Naive thymus-derived CD8-positive, alpha-beta T cell (primary cell): ENCODE measurements at regions not wholly inside any gene's neighbourhood (a gene's known extent, or its start where the extent isn't known, plus 50 kb on each side); places are given as distances from the start of the nearest gene placed in this dataset.
"Not testable (repeated sequence)": the region's sequence is repeated elsewhere in the genome, so short reads cannot be mapped to it uniquely, and the experiment has no call there.

Experiments
- ATAC-seq, 2 donors: fragments of 150-1000 bp; cut with Tn5 transposase in 1 of 2; sonication (Bioruptor Pico), chemical (Tn5 transposase) in 1 of 2; 1 replicate in 1 of 2; 2 replicates in 1 of 2; pipeline ENCODE4 v1.10.0; 2021; ENCODE audit warnings: mild to moderate bottlenecking in 2 of 2, moderate library complexity in 2 of 2
- POLR2A ChIA-PET: fragments of 350-600 bp; sonication (Branson Sonifier 250); formaldehyde crosslinking; loops from one replicate; lab custom pipeline; 2021; ENCODE audit warnings: antibody characterized with exemption; lab: Charles Lee
- DNase-seq, 10 donors: peaks; one replicate each; pipeline versions ENCODE4 v3.0.0 to v3.0.0-alpha.2; 2020 to 2022
- H3K27ac Mint-ChIP-seq, 10 donors: one replicate each; pipeline ENCODE4 v1.8.0; 2020 to 2022; ENCODE audit warnings: mild to moderate bottlenecking in 10 of 10, mixed read lengths in 10 of 10, moderate library complexity in 4 of 10, inconsistent platforms in 1 of 10
- H3K27me3 Mint-ChIP-seq, 5 donors: one replicate each; pipeline ENCODE4 v1.8.0; 2021 to 2022; ENCODE audit warnings: mixed read lengths in 5 of 5
- H3K36me3 Mint-ChIP-seq, 3 donors: one replicate each; pipeline ENCODE4 v1.8.0; 2020 to 2022; ENCODE audit warnings: mixed read lengths in 3 of 3, mild to moderate bottlenecking in 2 of 3, inconsistent platforms in 1 of 3
- H3K4me1 Mint-ChIP-seq, 4 donors: one replicate each; pipeline ENCODE4 v1.8.0; 2021 to 2022; ENCODE audit warnings: mixed read lengths in 4 of 4
- H3K4me3 Mint-ChIP-seq, 10 donors: one replicate each; pipeline ENCODE4 v1.8.0; 2020 to 2022; ENCODE audit warnings: mild to moderate bottlenecking in 10 of 10, mixed read lengths in 10 of 10, moderate library complexity in 6 of 10, inconsistent platforms in 1 of 10
- H3K9me3 Mint-ChIP-seq, 9 donors: one replicate each; pipeline ENCODE4 v1.8.0; 2020 to 2022; ENCODE audit warnings: mixed read lengths in 9 of 9, mild to moderate bottlenecking in 3 of 9, inconsistent platforms in 1 of 9, moderate library complexity in 1 of 9

- POLR2A ChIA-PET = no interaction called here
- ATAC-seq = no peak
- Mint-ChIP-seq H3K4me3 (no peak overlapping the region), H3K9me3 (peaks cover 0 to 4% (median 0%) of the 10 kb centered on the region in 9 donors), H3K36me3 (no peaks in the 10 kb centered on the region), H3K27ac (no peak overlapping the region), H3K27me3 (peaks cover 0 to 3% (median 0%) of the 10 kb centered on the region in 5 donors), H3K4me1 (no peaks in the 10 kb centered on the region)
- DNase-seq = no peak
Measured at GRCh38 chr7:83852136-83852535, 203.2 kb upstream of the SEMA3E start.

GRCh38 chr7:83851551-83851950 is 202.6 kb upstream of the SEMA3E start:
- H3K4me3 Mint-ChIP-seq = no peak overlapping the region
- H3K27me3 Mint-ChIP-seq = peaks cover 0 to 3% (median 0%) of the 10 kb centered on the region in 5 donors
- POLR2A ChIA-PET = no interaction called here
- H3K36me3 Mint-ChIP-seq = no peaks in the 10 kb centered on the region
- no peak for DNase-seq
- ATAC-seq = no peak
- peaks cover 0 to 4% (median 0%) of the 10 kb centered on the region in 9 donors for H3K9me3 Mint-ChIP-seq
- no peaks in the 10 kb centered on the region for H3K4me1 Mint-ChIP-seq
- no peak overlapping the region for H3K27ac Mint-ChIP-seq

DNA sequence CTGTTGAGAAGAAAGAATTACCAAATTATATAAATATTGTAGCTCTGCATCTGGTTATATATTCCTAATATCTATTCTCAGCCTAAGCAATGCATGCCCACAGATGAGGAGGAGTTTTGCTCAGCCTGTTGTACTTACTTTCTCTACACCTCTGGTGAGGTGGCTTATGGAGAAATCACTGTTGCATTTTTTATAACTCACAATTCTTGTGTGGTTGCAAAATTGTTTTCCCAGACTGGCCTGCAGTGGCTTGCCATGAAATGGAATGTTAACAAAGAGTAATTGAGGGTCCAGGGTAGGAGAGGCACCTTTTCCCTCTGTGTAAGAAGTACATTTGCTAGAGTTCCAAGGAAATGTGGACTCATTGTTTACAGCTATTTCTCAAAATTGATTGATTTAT is 202.0 kb upstream of the SEMA3E start:
- Mint-ChIP-seq H3K27ac (no peak overlapping the region), H3K4me3 (no peak overlapping the region), H3K9me3 (peaks cover 0 to 5% (median 2%) of the 10 kb centered on the region in 9 donors), H3K27me3 (peaks cover 0 to 3% (median 0%) of the 10 kb centered on the region in 5 donors), H3K4me1 (no peaks in the 10 kb centered on the region), H3K36me3 (no peaks in the 10 kb centered on the region)
- no peak for DNase-seq
- no peak for ATAC-seq
- POLR2A ChIA-PET = no interaction called here

GRCh38 chr7:83850125-83850524 is 201.2 kb upstream of the SEMA3E start:
- H3K9me3 Mint-ChIP-seq = peaks cover 0 to 14% (median 3%) of the 10 kb centered on the region in 9 donors
- no peaks in the 10 kb centered on the region for H3K4me1 Mint-ChIP-seq
- no peak for DNase-seq
- no peak overlapping the region for H3K27ac Mint-ChIP-seq
- no peaks in the 10 kb centered on the region for H3K27me3 Mint-ChIP-seq
- no peaks in the 10 kb centered on the region for H3K36me3 Mint-ChIP-seq
- no peak overlapping the region for H3K4me3 Mint-ChIP-seq
- POLR2A ChIA-PET = no interaction called here
- no peak for ATAC-seq

GRCh38 chr7:83849131-83849530 is 200.2 kb upstream of the SEMA3E start:
- no peaks in the 10 kb centered on the region for H3K27me3 Mint-ChIP-seq
- H3K9me3 Mint-ChIP-seq = peaks cover 0 to 20% (median 4%) of the 10 kb centered on the region in 9 donors
- H3K4me1 Mint-ChIP-seq = no peaks in the 10 kb centered on the region
- POLR2A ChIA-PET = no interaction called here
- no peak overlapping the region for H3K4me3 Mint-ChIP-seq
- H3K27ac Mint-ChIP-seq = no peak overlapping the region
- no peaks in the 10 kb centered on the region for H3K36me3 Mint-ChIP-seq
- ATAC-seq (no peak), DNase-seq (no peak)

DNA sequence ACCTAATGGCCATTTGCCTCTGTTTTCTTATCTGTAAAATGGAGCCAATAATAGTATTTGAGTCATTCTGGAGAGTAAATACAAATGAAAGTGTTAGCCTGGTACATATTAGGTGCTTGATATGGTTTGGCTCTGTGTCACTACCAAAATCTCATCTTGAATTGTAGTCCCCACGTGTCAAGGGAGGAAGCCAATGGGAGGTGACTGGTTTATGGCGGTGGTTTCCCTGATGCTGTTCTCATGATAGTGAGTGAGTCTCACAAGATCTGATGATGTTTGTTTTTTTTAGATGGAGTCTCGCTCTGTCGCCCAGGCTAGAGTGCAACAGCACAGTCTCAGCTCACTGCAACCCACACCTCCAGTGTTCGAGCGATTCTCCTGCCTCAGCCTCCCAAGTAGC is 194.0 kb upstream of the SEMA3E start:
- Mint-ChIP-seq H3K9me3 (peaks cover 0 to 20% (median 4%) of the 10 kb centered on the region in 9 donors), H3K36me3 (no peaks in the 10 kb centered on the region), H3K27ac (no peak overlapping the region), H3K4me1 (no peaks in the 10 kb centered on the region), H3K4me3 (no peak overlapping the region), H3K27me3 (no peaks in the 10 kb centered on the region)
- POLR2A ChIA-PET = no interaction called here
- ATAC-seq (no peak), DNase-seq (no peak)

- no peak overlapping the region for H3K27ac Mint-ChIP-seq
- H3K27me3 Mint-ChIP-seq = no peaks in the 10 kb centered on the region
- ATAC-seq (no peak), DNase-seq (no peak)
- no peak overlapping the region for H3K4me3 Mint-ChIP-seq
- H3K4me1 Mint-ChIP-seq = no peaks in the 10 kb centered on the region
- POLR2A ChIA-PET = no interaction called here
- no peaks in the 10 kb centered on the region for H3K36me3 Mint-ChIP-seq
- no peaks in the 10 kb centered on the region for H3K9me3 Mint-ChIP-seq
Measured at GRCh38 chr7:83837683-83838082, 188.7 kb upstream of the SEMA3E start.

- H3K4me3 Mint-ChIP-seq = no peak overlapping the region
- H3K27ac Mint-ChIP-seq = no peak overlapping the region
- ATAC-seq = no peak
- peaks cover 0 to 2% (median 0%) of the 10 kb centered on the region in 9 donors for H3K9me3 Mint-ChIP-seq
- H3K4me1 Mint-ChIP-seq = no peaks in the 10 kb centered on the region
- no peaks in the 10 kb centered on the region for H3K36me3 Mint-ChIP-seq
- H3K27me3 Mint-ChIP-seq = no peaks in the 10 kb centered on the region
- no peak for DNase-seq
- POLR2A ChIA-PET = no interaction called here
Measured at GRCh38 chr7:83836028-83836427, 187.1 kb upstream of the SEMA3E start.

DNA sequence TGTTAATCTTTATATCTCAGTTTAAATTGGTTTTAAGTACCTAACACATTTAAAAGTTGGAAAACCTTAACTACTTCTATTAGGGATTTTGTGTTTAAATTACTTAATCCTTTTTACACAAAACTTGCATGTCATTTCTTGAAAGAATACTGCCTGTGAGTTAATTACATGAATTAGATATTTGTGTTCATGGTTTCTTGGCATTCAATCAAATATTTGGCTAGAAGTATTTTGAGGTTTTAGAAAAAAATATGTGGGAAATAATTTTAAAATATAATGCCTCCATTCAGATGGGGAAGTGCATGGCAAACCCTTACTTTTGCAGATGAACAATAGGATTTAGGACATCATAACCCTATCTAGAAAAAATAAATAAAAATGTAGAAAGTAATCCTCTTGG is 186.5 kb upstream of the SEMA3E start:
- Mint-ChIP-seq H3K4me3 (no peak overlapping the region), H3K9me3 (peaks cover 0 to 2% (median 0%) of the 10 kb centered on the region in 9 donors), H3K4me1 (no peaks in the 10 kb centered on the region), H3K36me3 (no peaks in the 10 kb centered on the region), H3K27ac (no peak overlapping the region), H3K27me3 (no peaks in the 10 kb centered on the region)
- ATAC-seq (no peak), DNase-seq (no peak)
- POLR2A ChIA-PET = no interaction called here

DNA sequence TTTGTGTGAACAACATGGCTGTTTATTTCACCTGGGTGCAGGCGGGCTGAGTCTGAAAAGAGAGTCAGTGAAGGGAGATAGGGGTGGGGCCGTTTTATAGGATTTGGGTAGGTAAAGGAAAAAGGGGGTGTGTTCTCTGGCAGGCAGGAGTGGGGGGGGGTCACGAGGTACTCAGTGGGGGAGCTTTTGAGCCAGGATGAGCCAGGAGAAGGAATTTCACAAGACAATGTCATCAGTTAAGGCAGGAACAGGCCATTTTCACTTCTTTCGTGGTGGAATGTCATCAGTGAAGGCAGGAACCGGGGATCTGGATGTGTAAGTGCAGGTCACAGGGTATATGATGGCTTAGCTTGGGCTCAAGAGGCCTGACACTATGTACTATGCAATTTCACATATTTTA is 184.8 kb upstream of the SEMA3E start:
- H3K27me3 Mint-ChIP-seq, H3K27ac Mint-ChIP-seq, DNase-seq, ATAC-seq, H3K4me1 Mint-ChIP-seq, H3K9me3 Mint-ChIP-seq, POLR2A ChIA-PET, H3K36me3 Mint-ChIP-seq, H3K4me3 Mint-ChIP-seq: not testable (repeated sequence)

- no peaks in the 10 kb centered on the region for H3K4me1 Mint-ChIP-seq
- H3K4me3 Mint-ChIP-seq = no peak overlapping the region
- ATAC-seq = no peak
- no peaks in the 10 kb centered on the region for H3K27me3 Mint-ChIP-seq
- POLR2A ChIA-PET = no interaction called here
- H3K9me3 Mint-ChIP-seq = peaks cover 0 to 3% (median 0%) of the 10 kb centered on the region in 9 donors
- no peaks in the 10 kb centered on the region for H3K36me3 Mint-ChIP-seq
- no peak for DNase-seq
- no peak overlapping the region for H3K27ac Mint-ChIP-seq
Measured at GRCh38 chr7:83832009-83832408, 183.1 kb upstream of the SEMA3E start.

DNA sequence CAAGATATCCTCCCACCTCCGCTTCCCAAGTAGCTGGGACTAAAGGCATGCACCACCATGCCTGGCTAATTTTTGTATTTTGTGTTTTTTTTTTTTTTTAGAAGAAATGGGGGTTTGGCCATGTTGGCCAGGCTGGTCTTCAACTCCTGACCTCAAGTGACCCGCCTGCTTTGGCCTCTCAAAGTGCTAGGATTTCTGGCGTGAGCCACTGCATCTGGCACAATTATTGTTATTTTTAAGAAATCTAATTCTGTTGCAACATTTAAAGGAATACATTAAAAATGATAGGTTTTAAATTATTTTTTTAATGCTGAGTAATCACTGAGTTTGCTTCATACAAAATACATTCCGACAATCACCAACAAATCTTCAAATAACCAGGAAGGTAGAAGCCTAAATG is 178.1 kb upstream of the SEMA3E start:
- H3K27me3 Mint-ChIP-seq = no peaks in the 10 kb centered on the region
- ATAC-seq (no peak), DNase-seq (no peak)
- no peak overlapping the region for H3K4me3 Mint-ChIP-seq
- H3K36me3 Mint-ChIP-seq = no peaks in the 10 kb centered on the region
- peaks cover 0 to 3% (median 0%) of the 10 kb centered on the region in 9 donors for H3K9me3 Mint-ChIP-seq
- H3K27ac Mint-ChIP-seq = no peak overlapping the region
- no peaks in the 10 kb centered on the region for H3K4me1 Mint-ChIP-seq
- POLR2A ChIA-PET = no interaction called here

- Mint-ChIP-seq H3K36me3 (no peaks in the 10 kb centered on the region), H3K27me3 (no peaks in the 10 kb centered on the region), H3K4me1 (no peaks in the 10 kb centered on the region), H3K9me3 (peaks cover 0 to 5% (median 0%) of the 10 kb centered on the region in 9 donors), H3K4me3 (no peak overlapping the region), H3K27ac (no peak overlapping the region)
- POLR2A ChIA-PET = no interaction called here
- no peak for ATAC-seq
- no peak for DNase-seq
Measured at GRCh38 chr7:83824214-83824613, 175.3 kb upstream of the SEMA3E start.

DNA sequence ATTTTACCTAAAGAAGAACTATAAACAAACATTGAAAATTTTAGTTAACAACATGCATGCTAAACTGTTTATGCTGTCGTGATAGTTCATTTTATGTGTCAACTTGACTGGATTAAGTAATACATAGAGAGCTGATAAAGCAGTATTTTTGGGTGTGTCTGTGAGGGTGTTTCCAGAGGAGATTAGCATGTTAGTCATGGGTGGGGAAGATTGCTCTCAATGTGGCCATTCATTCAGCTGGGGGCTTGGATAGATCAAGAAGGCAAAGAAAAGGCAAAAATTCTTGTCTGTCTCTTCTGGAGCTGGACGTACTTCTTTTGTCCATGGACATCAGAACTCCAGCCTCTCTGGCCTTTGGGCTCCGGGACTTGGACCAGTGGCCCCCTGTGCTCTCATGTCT is 172.9 kb upstream of the SEMA3E start:
- no peak overlapping the region for H3K27ac Mint-ChIP-seq
- DNase-seq (no peak), ATAC-seq (no peak)
- no peaks in the 10 kb centered on the region for H3K27me3 Mint-ChIP-seq
- H3K36me3 Mint-ChIP-seq = no peaks in the 10 kb centered on the region
- no peaks in the 10 kb centered on the region for H3K4me1 Mint-ChIP-seq
- POLR2A ChIA-PET = no interaction called here
- H3K9me3 Mint-ChIP-seq = peaks cover 0 to 12% (median 0%) of the 10 kb centered on the region in 9 donors
- no peak overlapping the region for H3K4me3 Mint-ChIP-seq
